HCT116 (cell line): ENCODE measurements at regions not wholly inside any gene's neighbourhood (a gene's known extent, or its start where the extent isn't known, plus 50 kb on each side); places are given as distances from the start of the nearest gene placed in this dataset.
A peak's percentile ranks its signal among the peaks of the same experiment; 100 is the strongest.

ENCODE experiments used
- ATAC-seq: fragments of 200-7000 bp; cut with Tn5 transposase; 2 replicates; pipeline ENCODE4 v1.9.1; 2020; ENCODE audit warnings: mild to moderate bottlenecking, moderate library complexity
- BruUV-seq: library from RNA; stranded (reverse); fragments of 400-500 nt; replicated peaks from 2 replicates; lab custom pipeline; 2021; lab: Mats Ljungman, UMichigan
- CTCF ChIA-PET: fragments of 300-600 bp; sonication (Branson Sonifier 250); formaldehyde crosslinking; loops from one replicate; lab custom pipeline; 2021; ENCODE audit warnings: antibody characterized with exemption; lab: Charles Lee
- POLR2A ChIA-PET: fragments of 300-600, 350-600 bp; sonication (Branson Sonifier 250); formaldehyde crosslinking; loops from one replicate; lab custom pipeline; 2021; ENCODE audit warnings: antibody characterized with exemption; lab: Charles Lee
- RAD21 ChIA-PET, 2 experiments: fragments of 300-600 bp; sonication (Branson Sonifier 250); formaldehyde crosslinking; loops; one replicate each; lab custom pipeline; 2023; ENCODE audit warnings: low total read pairs in 2 of 2; ENCODE audit not compliant: uncharacterized antibody in 2 of 2, unreplicated experiment in 2 of 2, low non-redundant PET in 1 of 2; lab: Charles Lee
- DNase-seq: peaks from one replicate; pipeline ENCODE4 v3.0.0-alpha.2; 2010; ENCODE audit warnings: low read depth, low spot score
- H2AFZ ChIP-seq: fragments of 200-600 bp; shearing (Covaris generic), sonication (generic); 2 replicates; pipeline ENCODE4 v1.6.1; 2017; ENCODE audit warnings: low read depth, mixed run types, mixed read lengths, antibody characterized with exemption, low read length; ENCODE audit not compliant: poor library complexity, severe bottlenecking
- H3K27ac ChIP-seq: 2 replicates; pipeline ENCODE4 v1.5.1; 2012; ENCODE audit warnings: low read depth, low read length
- H3K27me3 ChIP-seq: fragments of 200-600 bp; sonication (generic); 2 replicates; pipeline ENCODE4 v1.6.1; 2016; ENCODE audit warnings: mixed run types, low read length, mixed read lengths; ENCODE audit not compliant: insufficient read depth
- H3K36me3 ChIP-seq, 2 experiments: fragments of 200-500 bp in 1 of 2; fragments of 200-600 bp in 1 of 2; sonication (Bioruptor generic) in 1 of 2; sonication (generic) in 1 of 2; 2 replicates each; pipeline versions ENCODE4 v1.5.1 to v1.6.1; 2014 to 2016; ENCODE audit warnings: low read length in 2 of 2, inconsistent platforms in 1 of 2, mixed read lengths in 1 of 2, mixed run types in 1 of 2; ENCODE audit not compliant: insufficient read depth in 2 of 2, control insufficient read depth in 1 of 2
- H3K4me1 ChIP-seq, 2 experiments: fragments of 200-600 bp in 1 of 2; sonication (generic) in 1 of 2; 2 replicates each; pipeline versions ENCODE4 v1.5.1 to v1.6.1; 2012 to 2017; ENCODE audit warnings: low read length in 2 of 2, inconsistent platforms in 1 of 2, mild to moderate bottlenecking in 1 of 2, mixed read lengths in 1 of 2, mixed run types in 1 of 2, moderate library complexity in 1 of 2; ENCODE audit not compliant: insufficient read depth in 2 of 2, control insufficient read depth in 1 of 2
- H3K4me2 ChIP-seq: fragments of 200-600 bp; sonication (generic); 2 replicates; pipeline ENCODE4 v1.6.1; 2017; ENCODE audit warnings: mixed run types, low read length, mixed read lengths
- H3K4me3 ChIP-seq, 2 experiments: fragments of 200-600 bp in 1 of 2; sonication (generic) in 1 of 2; replicated peaks in 1 of 2; 2 replicates each; pipeline ENCODE4 v1.5.1; 2011 to 2016; ENCODE audit warnings: low read length in 2 of 2, control low read depth in 1 of 2, low read depth in 1 of 2, mild to moderate bottlenecking in 1 of 2, mixed read lengths in 1 of 2, mixed run types in 1 of 2
- H3K79me2 ChIP-seq: fragments of 200-600 bp; sonication (generic); 2 replicates; pipeline ENCODE4 v1.6.1; 2017; ENCODE audit warnings: mild to moderate bottlenecking, mixed run types, low read length, moderate library complexity, mixed read lengths; ENCODE audit not compliant: insufficient read depth
- H3K9ac ChIP-seq: fragments of 200-600 bp; sonication (generic); 2 replicates; pipeline ENCODE4 v1.6.1; 2016; ENCODE audit warnings: low read length, mixed read lengths
- H3K9me2 ChIP-seq: fragments of 200-600 bp; sonication (generic), shearing (Covaris generic); 2 replicates; pipeline ENCODE4 v1.6.1; 2017; ENCODE audit warnings: mixed run types, mild to moderate bottlenecking, moderate library complexity; ENCODE audit not compliant: insufficient read depth
- H3K9me3 ChIP-seq, 2 experiments: fragments of 200-500 bp in 1 of 2; fragments of 200-600 bp in 1 of 2; sonication (Bioruptor generic) in 1 of 2; sonication (generic) in 1 of 2; 2 replicates each; pipeline ENCODE4 v1.6.1; 2014 to 2017; ENCODE audit warnings: low read length in 2 of 2, mixed read lengths in 2 of 2, inconsistent platforms in 1 of 2, low read depth in 1 of 2, mild to moderate bottlenecking in 1 of 2, mixed run types in 1 of 2, moderate library complexity in 1 of 2; ENCODE audit not compliant: control insufficient read depth in 1 of 2, insufficient read depth in 1 of 2
- H4K20me1 ChIP-seq: fragments of 200-600 bp; sonication (generic), shearing (Covaris generic); 2 replicates; pipeline ENCODE4 v1.6.1; 2017; ENCODE audit warnings: mixed run types, mild to moderate bottlenecking, moderate library complexity; ENCODE audit not compliant: insufficient read depth
- CEBPB ChIP-seq: IDR thresholded peaks from 2 replicates; pipeline ENCODE4 v1.6.1; 2012; ENCODE audit warnings: low read depth
- CTCF ChIP-seq, 3 experiments: fragments of 200-600 bp in 1 of 3; sonication (generic) in 1 of 3; IDR thresholded peaks in 2 of 3; conservative IDR thresholded peaks in 1 of 3; 2 replicates each; pipeline ENCODE4 v1.5.1; 2012 to 2017; ENCODE audit warnings: low read depth in 2 of 3, low read length in 2 of 3, antibody characterized with exemption in 1 of 3, borderline replicate concordance in 1 of 3, control low read depth in 1 of 3, mild to moderate bottlenecking in 1 of 3, mixed read lengths in 1 of 3, mixed run types in 1 of 3, moderate library complexity in 1 of 3; ENCODE audit not compliant: insufficient read depth in 1 of 3
- EGR1 ChIP-seq: IDR thresholded peaks from 2 replicates; pipeline ENCODE4 v1.6.1; 2012; ENCODE audit warnings: low read depth
- ELF1 ChIP-seq: IDR thresholded peaks from 2 replicates; pipeline ENCODE4 v1.6.1; 2012; ENCODE audit warnings: low read depth, borderline replicate concordance
- FOSL1 ChIP-seq: IDR thresholded peaks from 2 replicates; pipeline ENCODE4 v1.6.1; 2012; ENCODE audit warnings: low read depth
- JUND ChIP-seq: IDR thresholded peaks from 2 replicates; pipeline ENCODE4 v1.6.1; 2012
- POLR2A ChIP-seq: IDR thresholded peaks from 2 replicates; pipeline ENCODE4 v1.7.0; 2011; ENCODE audit warnings: borderline replicate concordance; ENCODE audit not compliant: insufficient read depth, insufficient read length; ENCODE audit errors: extremely low read depth
- RAD21 ChIP-seq: IDR thresholded peaks from 2 replicates; pipeline ENCODE4 v1.6.1; 2012; ENCODE audit warnings: low read depth, mild to moderate bottlenecking
- SP1 ChIP-seq: IDR thresholded peaks from 2 replicates; pipeline ENCODE4 v1.6.1; 2012; ENCODE audit warnings: low read depth
- TCF7L2 ChIP-seq: IDR thresholded peaks from 2 replicates; pipeline ENCODE4 v1.7.0; 2011; ENCODE audit warnings: borderline replicate concordance, inconsistent platforms; ENCODE audit not compliant: insufficient read depth, insufficient read length; ENCODE audit errors: extremely low read depth
- ZFX ChIP-seq: fragments of 450-650 bp; IDR thresholded peaks from 2 replicates; pipeline ENCODE4 v1.6.1; 2017
- ZNF274 ChIP-seq: fragments of 200-500 bp; sonication (Bioruptor generic); IDR thresholded peaks from 2 replicates; pipeline ENCODE4 v1.6.1; 2014; ENCODE audit warnings: mild to moderate bottlenecking, low read depth, low read length, inconsistent platforms
- intact Hi-C: fragments of 100-400 bp; cut with micrococcal nuclease; formaldehyde crosslinking; loops from 2 replicates; pipeline ENCODE4 v1.10.0; 2022
- TF ChIP-seq, protein P1 (sequence below): IDR thresholded peaks from 2 replicates; pipeline ENCODE4 v1.6.1; 2012

- TF ChIP-seq ELF1: no peak
- TF ChIP-seq, protein P1, sequence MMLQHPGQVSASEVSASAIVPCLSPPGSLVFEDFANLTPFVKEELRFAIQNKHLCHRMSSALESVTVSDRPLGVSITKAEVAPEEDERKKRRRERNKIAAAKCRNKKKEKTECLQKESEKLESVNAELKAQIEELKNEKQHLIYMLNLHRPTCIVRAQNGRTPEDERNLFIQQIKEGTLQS: no peak
- TF ChIP-seq, all 23 proteins: peak for 12
Measured at GRCh38 chr3:174440741-174441587, 418.2 kb upstream of the NAALADL2 start (continued).

GRCh38 chr3:174441588-174442301 is 417.4 kb upstream of the NAALADL2 start:
- H2AFZ ChIP-seq: peak overlapping the region; percentile 58
- H3K9me3 ChIP-seq: no peaks in the 10 kb centered on the region
- POLR2A ChIA-PET: interaction anchor here (1.2 kb wide), 1 partner anchor 24 kb away, joined by 3 read pairs; no protein-coding TSS in a partner anchor

More at GRCh38 chr3:174441588-174442301, 417.4 kb upstream of the NAALADL2 start:
- H3K4me1 ChIP-seq: peaks cover 27 to 47% of the 10 kb centered on the region in 2 experiments
- TF ChIP-seq JUND: no peak
- TF ChIP-seq SP1: no peak
- TF ChIP-seq EGR1: no peak
- no peak for TF ChIP-seq ELF1
- TF ChIP-seq, protein P1: no peak
- TF ChIP-seq CEBPB: no peak
- TF ChIP-seq FOSL1: no peak
- no peak for TF ChIP-seq CTCF (IDR thresholded peaks at IDR 0.05 in 2 of 3, conservative IDR thresholded peaks at IDR 0.05 in 1 of 3; ENCODE audit: borderline replicate concordance in 1 of 3, insufficient read depth in 1 of 3, low read depth in 2 of 3, low read length in 2 of 3)
- no peak for TF ChIP-seq POLR2A
- no peak for TF ChIP-seq RAD21
- no peak for TF ChIP-seq ZNF274
- no peak for TF ChIP-seq ZFX
- TF ChIP-seq TCF7L2: no peak
- TF ChIP-seq, all 23 proteins: peak for 0
- Histone ChIP-seq H3K79me2 (peaks cover 21% of the 10 kb centered on the region; the same call in 1 of the 2 replicates), H3K9me2 (no peaks in the 10 kb centered on the region), H3K9ac (peak overlapping the region; percentile 75), H4K20me1 (no peaks in the 10 kb centered on the region), H3K4me2 (peak overlapping the region; percentile 95), H3K27me3 (no peaks in the 10 kb centered on the region), H3K27ac (peak overlapping the region; percentile 99), H3K36me3 (no peaks in the 10 kb centered on the region), H3K4me3 (peak overlapping the region; percentile 76 to 78)
- ATAC-seq (no peak), DNase-seq (no peak)
- ChIA-PET CTCF (no interaction called here), RAD21 (no interaction called here)
- intact Hi-C loops: no loop called here
- BruUV-seq: TSS peak; percentile 65
